ENCODE measurements at regions not wholly inside any gene's neighbourhood (a gene's known extent, or its start where the extent isn't known, plus 50 kb on each side); places are given as distances from the start of the nearest gene placed in this dataset.

DNA sequence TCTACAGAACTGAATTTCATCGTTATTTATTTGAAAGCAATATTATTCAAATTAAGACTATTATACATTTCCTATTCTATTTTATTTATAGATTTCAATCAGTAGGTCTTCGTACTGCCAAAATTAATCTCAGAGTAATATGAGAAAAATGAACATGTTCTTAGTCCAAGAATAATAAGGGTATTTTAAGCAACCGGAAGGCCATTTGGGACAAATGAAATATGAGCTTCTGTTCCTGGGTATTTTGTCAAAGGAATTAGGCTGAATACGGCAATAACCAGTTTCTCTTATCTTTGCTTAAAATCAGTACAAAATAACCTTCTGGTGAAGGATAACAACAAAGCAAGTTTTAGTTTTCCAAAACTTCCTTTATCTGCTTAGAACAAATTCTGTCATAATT lies 410.3 kb upstream of the PRR16 start:
- ChIA-PET CTCF (interaction anchor here (0.6 to 4.0 kb wide), 3 partner anchors 403 to 1861 kb away, joined by 3 to 68 read pairs (median 3); no protein-coding TSS in a partner anchor), POLR2A (interaction anchor here (0.6 to 0.7 kb wide), 2 partner anchors 11 to 150 kb away, joined by 4 to 5 read pairs; no protein-coding TSS in a partner anchor)
- H3K27ac Mint-ChIP-seq (ENCODE audit: low read depth, unreplicated experiment), result no peak overlapping the region
- H3K4me1 Mint-ChIP-seq (ENCODE audit: insufficient read depth, unreplicated experiment), result no peaks in the 10 kb centered on the region
- no peak overlapping the region for H3K4me3 Mint-ChIP-seq (ENCODE audit: unreplicated experiment)
- H3K36me3 Mint-ChIP-seq (ENCODE audit: insufficient read depth, unreplicated experiment), result peaks cover 5% of the 10 kb centered on the region
- no peaks in the 10 kb centered on the region for H3K27me3 Mint-ChIP-seq (ENCODE audit: insufficient read depth, unreplicated experiment)
- H3K9me3 Mint-ChIP-seq (ENCODE audit: unreplicated experiment), result peaks cover 12% of the 10 kb centered on the region
- intact Hi-C loops (cut with micrococcal nuclease), result loop anchor here (10.0 kb wide), 1 partner anchor 271 kb away; no protein-coding TSS in a partner anchor
- DNase-seq (ENCODE audit: unreplicated experiment), result no peak
- TF ChIP-seq, protein P1, sequence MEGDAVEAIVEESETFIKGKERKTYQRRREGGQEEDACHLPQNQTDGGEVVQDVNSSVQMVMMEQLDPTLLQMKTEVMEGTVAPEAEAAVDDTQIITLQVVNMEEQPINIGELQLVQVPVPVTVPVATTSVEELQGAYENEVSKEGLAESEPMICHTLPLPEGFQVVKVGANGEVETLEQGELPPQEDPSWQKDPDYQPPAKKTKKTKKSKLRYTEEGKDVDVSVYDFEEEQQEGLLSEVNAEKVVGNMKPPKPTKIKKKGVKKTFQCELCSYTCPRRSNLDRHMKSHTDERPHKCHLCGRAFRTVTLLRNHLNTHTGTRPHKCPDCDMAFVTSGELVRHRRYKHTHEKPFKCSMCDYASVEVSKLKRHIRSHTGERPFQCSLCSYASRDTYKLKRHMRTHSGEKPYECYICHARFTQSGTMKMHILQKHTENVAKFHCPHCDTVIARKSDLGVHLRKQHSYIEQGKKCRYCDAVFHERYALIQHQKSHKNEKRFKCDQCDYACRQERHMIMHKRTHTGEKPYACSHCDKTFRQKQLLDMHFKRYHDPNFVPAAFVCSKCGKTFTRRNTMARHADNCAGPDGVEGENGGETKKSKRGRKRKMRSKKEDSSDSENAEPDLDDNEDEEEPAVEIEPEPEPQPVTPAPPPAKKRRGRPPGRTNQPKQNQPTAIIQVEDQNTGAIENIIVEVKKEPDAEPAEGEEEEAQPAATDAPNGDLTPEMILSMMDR (IDR thresholded peaks at IDR 0.05; ENCODE audit: unreplicated experiment), result no peak
- BruUV-seq (replicated peaks), result no TSS peak

DNA sequence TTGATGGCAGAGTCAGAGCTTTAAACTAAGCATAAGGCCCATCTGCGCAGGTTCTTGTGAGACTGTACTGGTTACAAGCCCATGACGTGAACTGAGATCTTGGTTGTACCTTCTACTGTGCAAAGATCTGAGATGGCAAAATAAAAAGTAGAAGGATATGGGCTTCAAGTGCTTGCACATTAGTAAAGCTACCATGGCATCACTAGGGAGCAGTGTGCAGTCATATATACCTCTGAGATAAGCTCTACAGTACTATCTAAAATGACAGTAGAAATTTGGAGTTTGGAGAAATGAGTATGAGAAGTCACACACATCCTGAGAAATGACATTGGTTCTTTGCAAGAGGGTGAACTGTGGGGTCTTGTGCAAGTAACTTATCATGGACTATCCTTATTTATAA lies 408.2 kb upstream of the PRR16 start:
- intact Hi-C loops (cut with micrococcal nuclease), result loop anchor here (1.0 to 10.0 kb wide), 5 partner anchors 269 to 747 kb away; no protein-coding TSS in a partner anchor
- ChIA-PET CTCF (interaction anchor here (0.5 to 4.0 kb wide), 25 partner anchors 8 to 1893 kb away, joined by 3 to 68 read pairs (median 3); no protein-coding TSS in a partner anchor), POLR2A (interaction anchor here (0.5 to 1.1 kb wide), 4 partner anchors 102 to 500 kb away, joined by 3 to 4 read pairs (median 3); no protein-coding TSS in a partner anchor)
- Mint-ChIP-seq H3K27ac (ENCODE audit: low read depth, unreplicated experiment) (no peak overlapping the region), H3K27me3 (ENCODE audit: insufficient read depth, unreplicated experiment) (no peaks in the 10 kb centered on the region), H3K4me3 (ENCODE audit: unreplicated experiment) (no peak overlapping the region), H3K4me1 (ENCODE audit: insufficient read depth, unreplicated experiment) (no peaks in the 10 kb centered on the region), H3K9me3 (ENCODE audit: unreplicated experiment) (peaks cover 4% of the 10 kb centered on the region), H3K36me3 (ENCODE audit: insufficient read depth, unreplicated experiment) (peaks cover 5% of the 10 kb centered on the region)
- BruUV-seq (replicated peaks), result no TSS peak
- TF ChIP-seq, protein P1 (IDR thresholded peaks at IDR 0.05; ENCODE audit: unreplicated experiment), result peak; percentile 43
- DNase-seq (ENCODE audit: unreplicated experiment), result peak; percentile 65

DNA sequence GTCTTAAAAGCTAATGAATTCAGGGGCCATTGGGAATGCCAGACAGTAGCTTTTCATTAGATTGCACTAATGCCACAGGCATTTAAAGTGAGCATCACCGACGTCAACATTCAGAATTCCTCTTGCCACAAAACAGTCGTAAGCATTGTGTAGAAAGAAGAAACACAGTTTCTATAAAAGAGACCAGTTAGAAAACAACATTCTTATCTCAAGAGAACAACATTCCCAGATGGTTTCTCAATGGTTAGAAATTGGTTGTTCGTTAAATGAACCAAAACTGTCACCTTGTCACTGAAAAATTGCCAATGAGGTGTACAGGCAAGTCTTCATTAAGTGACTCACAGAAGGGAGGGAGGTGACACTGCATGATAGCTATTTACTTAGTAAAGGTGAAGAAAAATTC lies 401.6 kb upstream of the PRR16 start:
- H3K4me3 Mint-ChIP-seq (ENCODE audit: unreplicated experiment), result no peak overlapping the region
- intact Hi-C loops (cut with micrococcal nuclease), result no loop called here

DNA sequence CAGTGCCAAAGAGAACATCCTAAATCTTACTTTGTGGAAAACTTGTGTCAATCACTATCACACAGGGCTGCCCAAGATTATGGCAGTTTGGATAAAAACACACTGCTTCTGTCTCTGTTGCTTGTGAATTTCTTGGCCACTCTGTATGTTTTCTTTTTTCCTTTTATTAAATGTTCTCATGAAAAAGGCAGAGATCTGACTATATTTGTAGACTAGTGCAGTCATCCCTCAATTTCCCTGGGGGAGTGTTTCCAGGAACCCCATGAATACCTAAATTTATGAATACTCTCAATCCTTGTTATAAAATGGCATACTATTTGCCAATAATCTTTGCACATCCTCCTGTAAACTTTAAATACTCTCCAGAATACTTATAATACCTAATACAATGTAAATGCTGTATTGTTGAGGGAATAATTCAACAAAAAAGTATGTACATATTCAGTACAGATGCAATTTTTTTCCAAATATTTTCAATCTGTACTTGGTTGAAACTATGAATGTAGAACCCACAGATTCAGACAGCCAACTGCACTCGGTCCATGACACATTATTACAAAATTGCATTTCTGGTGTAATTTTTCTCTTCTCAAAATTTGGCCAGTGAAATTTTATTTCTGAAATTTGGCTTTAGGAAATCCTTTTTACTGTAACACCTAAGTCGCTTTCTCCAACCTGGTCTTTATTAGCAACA lies 391.9 kb upstream of the PRR16 start:
- no TSS peak for BruUV-seq (replicated peaks)

More for the DNA sequence above, 401.6 kb upstream of the PRR16 start:
- ChIA-PET POLR2A (interaction anchor here (0.7 to 1.3 kb wide), 2 partner anchors 27 to 127 kb away, joined by 4 read pairs; no protein-coding TSS in a partner anchor), CTCF (interaction anchor here (0.6 to 1.1 kb wide), 5 partner anchors 25 to 1901 kb away, joined by 3 to 7 read pairs (median 4); no protein-coding TSS in a partner anchor)
- no TSS peak for BruUV-seq (replicated peaks)
- Mint-ChIP-seq H3K9me3 (ENCODE audit: unreplicated experiment) (peaks cover 7% of the 10 kb centered on the region), H3K27ac (ENCODE audit: low read depth, unreplicated experiment) (peak overlapping the region; percentile 14), H3K4me1 (ENCODE audit: insufficient read depth, unreplicated experiment) (peaks cover 11% of the 10 kb centered on the region), H3K27me3 (ENCODE audit: insufficient read depth, unreplicated experiment) (no peaks in the 10 kb centered on the region), H3K36me3 (ENCODE audit: insufficient read depth, unreplicated experiment) (peaks cover 5% of the 10 kb centered on the region)
- TF ChIP-seq, protein P1 (IDR thresholded peaks at IDR 0.05; ENCODE audit: unreplicated experiment), result no peak
- DNase-seq (ENCODE audit: unreplicated experiment), result no peak

More for the DNA sequence above, 391.9 kb upstream of the PRR16 start:
- Mint-ChIP-seq H3K9me3 (ENCODE audit: unreplicated experiment) (no peaks in the 10 kb centered on the region), H3K4me1 (ENCODE audit: insufficient read depth, unreplicated experiment) (no peaks in the 10 kb centered on the region), H3K27ac (ENCODE audit: low read depth, unreplicated experiment) (no peak overlapping the region), H3K4me3 (ENCODE audit: unreplicated experiment) (no peak overlapping the region), H3K27me3 (ENCODE audit: insufficient read depth, unreplicated experiment) (no peaks in the 10 kb centered on the region), H3K36me3 (ENCODE audit: insufficient read depth, unreplicated experiment) (no peaks in the 10 kb centered on the region)
- intact Hi-C loops (cut with micrococcal nuclease), result no loop called here
- TF ChIP-seq, protein P1 (IDR thresholded peaks at IDR 0.05; ENCODE audit: unreplicated experiment), result no peak
- ChIA-PET CTCF (interaction anchor here (0.6 to 0.9 kb wide), 2 partner anchors 10 to 385 kb away, joined by 3 read pairs; no protein-coding TSS in a partner anchor), POLR2A (no interaction called here)
- no peak for DNase-seq (ENCODE audit: unreplicated experiment)
